ENCODE measurements at regions not wholly inside any gene's neighbourhood (a gene's known extent, or its start where the extent isn't known, plus 50 kb on each side); places are given as distances from the start of the nearest gene placed in this dataset.

GRCh38 chr5:51194671-51195070, 188.6 kb upstream of the ISL1 start:
- no peak for DNase-seq (ENCODE audit: low read depth in 1 of 2, low spot score in 1 of 2)
- no peak overlapping the region for H3K4me3 ChIP-seq
- no peaks in the 10 kb centered on the region for H3K27me3 ChIP-seq
- H3K9me3 ChIP-seq (ENCODE audit: low read depth): no peaks in the 10 kb centered on the region
- H3K4me1 ChIP-seq (ENCODE audit: low read depth): no peaks in the 10 kb centered on the region
- H3K27ac ChIP-seq: no peak overlapping the region
- no peaks in the 10 kb centered on the region for H3K36me3 ChIP-seq
- TF ChIP-seq, protein P1, sequence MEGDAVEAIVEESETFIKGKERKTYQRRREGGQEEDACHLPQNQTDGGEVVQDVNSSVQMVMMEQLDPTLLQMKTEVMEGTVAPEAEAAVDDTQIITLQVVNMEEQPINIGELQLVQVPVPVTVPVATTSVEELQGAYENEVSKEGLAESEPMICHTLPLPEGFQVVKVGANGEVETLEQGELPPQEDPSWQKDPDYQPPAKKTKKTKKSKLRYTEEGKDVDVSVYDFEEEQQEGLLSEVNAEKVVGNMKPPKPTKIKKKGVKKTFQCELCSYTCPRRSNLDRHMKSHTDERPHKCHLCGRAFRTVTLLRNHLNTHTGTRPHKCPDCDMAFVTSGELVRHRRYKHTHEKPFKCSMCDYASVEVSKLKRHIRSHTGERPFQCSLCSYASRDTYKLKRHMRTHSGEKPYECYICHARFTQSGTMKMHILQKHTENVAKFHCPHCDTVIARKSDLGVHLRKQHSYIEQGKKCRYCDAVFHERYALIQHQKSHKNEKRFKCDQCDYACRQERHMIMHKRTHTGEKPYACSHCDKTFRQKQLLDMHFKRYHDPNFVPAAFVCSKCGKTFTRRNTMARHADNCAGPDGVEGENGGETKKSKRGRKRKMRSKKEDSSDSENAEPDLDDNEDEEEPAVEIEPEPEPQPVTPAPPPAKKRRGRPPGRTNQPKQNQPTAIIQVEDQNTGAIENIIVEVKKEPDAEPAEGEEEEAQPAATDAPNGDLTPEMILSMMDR (IDR thresholded peaks at IDR 0.05; ENCODE audit: low read depth, low read length): no peak

DNA sequence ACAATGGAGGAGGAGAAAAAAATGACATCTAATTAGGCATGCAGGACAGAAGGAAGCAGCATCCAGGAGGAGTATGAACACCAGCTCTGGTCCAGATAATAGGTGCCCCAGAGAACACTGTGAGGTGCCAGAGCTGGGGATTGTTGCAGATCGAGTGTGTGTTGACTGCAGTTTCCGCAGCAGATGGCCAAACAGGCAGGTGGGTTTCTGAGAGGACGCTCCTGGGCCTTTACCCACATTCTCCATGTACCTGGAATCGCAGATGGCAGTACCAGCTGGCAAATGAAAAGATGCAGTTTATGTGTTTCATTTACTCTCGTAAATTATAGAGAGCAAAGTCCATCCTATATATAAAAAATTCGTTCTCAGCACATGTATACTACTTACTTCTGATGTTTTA, 182.2 kb upstream of the ISL1 start:
- DNase-seq (ENCODE audit: low read depth in 1 of 2, low spot score in 1 of 2): no peak
- H3K9me3 ChIP-seq (ENCODE audit: low read depth): no peaks in the 10 kb centered on the region
- H3K4me3 ChIP-seq: no peak overlapping the region
- no peak overlapping the region for H3K27ac ChIP-seq
- TF ChIP-seq, protein P1 (IDR thresholded peaks at IDR 0.05; ENCODE audit: low read depth, low read length): no peak
- no peaks in the 10 kb centered on the region for H3K36me3 ChIP-seq
- H3K27me3 ChIP-seq: no peaks in the 10 kb centered on the region
- no peaks in the 10 kb centered on the region for H3K4me1 ChIP-seq (ENCODE audit: low read depth)

DNA sequence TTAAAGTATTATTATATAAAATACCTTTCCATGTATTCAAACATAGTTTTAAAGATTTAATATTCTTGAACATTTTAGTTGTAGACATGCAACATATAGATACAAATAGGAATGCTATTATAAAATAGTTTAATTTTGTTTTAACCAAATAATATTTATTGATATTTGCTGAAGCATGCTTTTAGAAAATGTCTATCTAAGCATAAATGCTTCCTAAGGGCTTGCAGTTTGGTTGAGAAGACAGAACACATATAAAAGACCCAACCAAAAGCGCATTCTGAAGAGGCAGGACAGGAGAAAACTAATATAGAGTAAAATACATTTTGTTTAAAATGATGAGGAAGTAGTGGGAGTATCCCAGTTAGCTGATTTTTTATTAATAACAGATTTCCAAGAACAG, 181.5 kb upstream of the ISL1 start:
- no peak overlapping the region for H3K4me3 ChIP-seq
- no peaks in the 10 kb centered on the region for H3K9me3 ChIP-seq (ENCODE audit: low read depth)
- TF ChIP-seq, protein P1 (IDR thresholded peaks at IDR 0.05; ENCODE audit: low read depth, low read length): no peak
- H3K36me3 ChIP-seq: no peaks in the 10 kb centered on the region
- no peaks in the 10 kb centered on the region for H3K27me3 ChIP-seq
- no peak for DNase-seq (ENCODE audit: low read depth in 1 of 2, low spot score in 1 of 2)
- no peak overlapping the region for H3K27ac ChIP-seq
- H3K4me1 ChIP-seq (ENCODE audit: low read depth): no peaks in the 10 kb centered on the region

- no peaks in the 10 kb centered on the region for H3K36me3 ChIP-seq
- no peaks in the 10 kb centered on the region for H3K4me1 ChIP-seq (ENCODE audit: low read depth)
- no peak overlapping the region for H3K27ac ChIP-seq
- TF ChIP-seq, protein P1 (IDR thresholded peaks at IDR 0.05; ENCODE audit: low read depth, low read length): no peak
- H3K9me3 ChIP-seq (ENCODE audit: low read depth): no peaks in the 10 kb centered on the region
- no peaks in the 10 kb centered on the region for H3K27me3 ChIP-seq
- no peak overlapping the region for H3K4me3 ChIP-seq
- no peak for DNase-seq (ENCODE audit: low read depth in 1 of 2, low spot score in 1 of 2)
Measured at GRCh38 chr5:51202161-51202560, 181.1 kb upstream of the ISL1 start.

GRCh38 chr5:51203598-51203997, 179.7 kb upstream of the ISL1 start:
- H3K27ac ChIP-seq: no peak overlapping the region
- DNase-seq (ENCODE audit: low read depth in 1 of 2, low spot score in 1 of 2): no peak
- TF ChIP-seq, protein P1 (IDR thresholded peaks at IDR 0.05; ENCODE audit: low read depth, low read length): no peak
- no peaks in the 10 kb centered on the region for H3K27me3 ChIP-seq
- H3K9me3 ChIP-seq (ENCODE audit: low read depth): no peaks in the 10 kb centered on the region
- no peak overlapping the region for H3K4me3 ChIP-seq
- no peaks in the 10 kb centered on the region for H3K36me3 ChIP-seq
- no peaks in the 10 kb centered on the region for H3K4me1 ChIP-seq (ENCODE audit: low read depth)

- TF ChIP-seq, protein P1 (IDR thresholded peaks at IDR 0.05; ENCODE audit: low read depth, low read length): no peak
- H3K9me3 ChIP-seq (ENCODE audit: low read depth): no peaks in the 10 kb centered on the region
- no peaks in the 10 kb centered on the region for H3K4me1 ChIP-seq (ENCODE audit: low read depth)
- H3K27ac ChIP-seq: no peak overlapping the region
- H3K4me3 ChIP-seq: no peak overlapping the region
- H3K27me3 ChIP-seq: no peaks in the 10 kb centered on the region
- H3K36me3 ChIP-seq: no peaks in the 10 kb centered on the region
- no peak for DNase-seq (ENCODE audit: low read depth in 1 of 2, low spot score in 1 of 2)
Measured at GRCh38 chr5:51208296-51208695, 175.0 kb upstream of the ISL1 start.
